ENCODE measurements at regions not wholly inside any gene's neighbourhood (a gene's known extent, or its start where the extent isn't known, plus 50 kb on each side); places are given as distances from the start of the nearest gene placed in this dataset.
"Not testable (repeated sequence)": the region's sequence is repeated elsewhere in the genome, so short reads cannot be mapped to it uniquely, and the experiment has no call there.

DNA sequence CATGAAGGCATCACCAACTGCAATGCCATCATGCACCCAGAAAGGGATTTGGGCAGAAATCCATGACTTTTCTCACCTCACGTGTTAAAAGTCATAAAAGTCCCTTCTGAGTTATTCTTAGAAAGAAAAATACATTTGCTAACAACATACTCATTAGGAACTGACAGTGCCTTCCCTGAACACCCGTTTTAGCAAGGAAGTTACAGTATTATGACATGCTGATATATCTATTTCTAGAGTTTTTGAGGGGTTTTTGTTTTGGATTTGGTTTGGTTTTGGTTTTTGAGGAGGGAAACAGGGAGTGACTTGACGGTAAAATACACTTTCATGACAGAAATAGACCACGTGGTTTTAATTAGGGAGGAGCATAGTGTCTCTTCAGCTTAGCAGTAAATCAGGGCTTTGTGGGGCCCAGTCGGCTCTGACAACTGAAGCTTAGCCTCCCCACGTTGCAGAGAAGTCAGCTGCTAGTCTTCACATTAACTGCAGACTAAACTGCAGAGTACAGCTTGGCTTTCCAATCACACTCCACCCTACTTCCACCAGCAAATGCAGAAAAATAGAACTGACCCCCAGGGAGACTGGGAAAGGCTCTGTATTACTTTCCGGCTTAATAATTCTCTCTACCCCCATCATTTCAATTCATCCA is 141.4 kb downstream of the FAM124B start:
- DNase-seq: no peak

- DNase-seq: no peak
Measured at GRCh38 chr2:224259831-224260230, 142.1 kb downstream of the FAM124B start.

GRCh38 chr2:224258059-224258458 is 143.8 kb downstream of the FAM124B start:
- DNase-seq: no peak

- no peak for DNase-seq
Measured at GRCh38 chr2:224257156-224257555, 144.8 kb downstream of the FAM124B start.

- DNase-seq: no peak
Measured at GRCh38 chr2:224253464-224253863, 148.4 kb downstream of the FAM124B start.

DNA sequence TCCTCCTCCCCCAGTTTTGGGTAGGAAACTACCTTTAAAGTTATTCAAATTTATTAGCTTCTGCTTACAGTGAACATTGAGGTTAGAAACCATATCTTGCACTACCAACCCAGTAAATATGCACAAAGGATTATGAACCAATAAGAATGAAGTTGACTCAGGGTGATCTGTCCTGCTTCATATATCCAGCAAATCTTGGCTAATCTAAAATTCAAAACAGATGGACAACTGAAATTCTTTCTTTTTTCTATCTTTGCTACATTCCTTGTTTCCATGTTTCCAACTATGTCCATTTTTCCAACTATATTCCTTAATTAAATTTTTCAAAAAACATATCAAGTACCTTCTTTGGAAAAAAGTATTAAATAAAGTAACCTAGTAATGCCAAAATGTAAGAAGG is 149.3 kb downstream of the FAM124B start:
- no peak for DNase-seq

DNA sequence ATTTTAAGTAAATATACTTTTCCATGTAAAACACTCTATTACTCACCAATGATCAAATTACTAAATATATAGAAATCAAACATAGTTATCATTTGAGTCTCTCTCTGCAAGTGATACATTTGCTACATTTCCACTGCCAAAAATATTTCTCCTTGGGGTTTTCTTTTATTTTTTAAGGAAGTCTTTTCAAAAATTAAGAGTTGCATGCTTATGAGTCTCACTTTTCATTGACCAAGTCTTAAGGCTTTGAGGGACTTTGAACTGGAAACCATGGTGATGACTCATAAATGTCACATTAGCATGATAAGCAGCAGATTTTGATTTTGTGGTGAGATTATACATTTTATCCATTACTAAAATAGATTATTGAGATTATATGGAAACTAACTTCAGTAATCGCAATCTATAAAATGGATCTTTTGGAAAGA is 152.9 kb downstream of the FAM124B start:
- DNase-seq: no peak

DNA sequence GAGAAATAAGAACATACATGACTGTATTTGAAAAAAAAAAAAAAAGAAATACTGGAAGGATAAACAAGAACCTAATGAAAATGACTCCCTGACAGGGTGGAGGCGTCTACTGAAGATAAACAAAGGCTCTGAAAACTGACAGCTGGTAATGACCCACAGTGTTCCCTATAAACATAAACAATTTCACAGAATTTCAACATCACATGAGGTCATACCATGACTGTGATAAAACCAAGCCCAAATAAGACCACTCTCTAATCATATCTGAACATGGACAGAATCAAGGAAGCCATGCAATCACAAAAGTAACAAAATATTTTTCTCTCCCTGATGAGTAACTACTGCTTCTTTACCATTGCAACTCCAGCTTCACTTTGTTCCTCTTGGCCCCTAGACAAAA is 159.3 kb downstream of the FAM124B start:
- no peak for DNase-seq

GRCh38 chr2:224241812-224242211 is 160.1 kb downstream of the FAM124B start:
- no peak for DNase-seq

GRCh38 chr2:224241001-224241400 is 160.9 kb downstream of the FAM124B start:
- no peak for DNase-seq

DNA sequence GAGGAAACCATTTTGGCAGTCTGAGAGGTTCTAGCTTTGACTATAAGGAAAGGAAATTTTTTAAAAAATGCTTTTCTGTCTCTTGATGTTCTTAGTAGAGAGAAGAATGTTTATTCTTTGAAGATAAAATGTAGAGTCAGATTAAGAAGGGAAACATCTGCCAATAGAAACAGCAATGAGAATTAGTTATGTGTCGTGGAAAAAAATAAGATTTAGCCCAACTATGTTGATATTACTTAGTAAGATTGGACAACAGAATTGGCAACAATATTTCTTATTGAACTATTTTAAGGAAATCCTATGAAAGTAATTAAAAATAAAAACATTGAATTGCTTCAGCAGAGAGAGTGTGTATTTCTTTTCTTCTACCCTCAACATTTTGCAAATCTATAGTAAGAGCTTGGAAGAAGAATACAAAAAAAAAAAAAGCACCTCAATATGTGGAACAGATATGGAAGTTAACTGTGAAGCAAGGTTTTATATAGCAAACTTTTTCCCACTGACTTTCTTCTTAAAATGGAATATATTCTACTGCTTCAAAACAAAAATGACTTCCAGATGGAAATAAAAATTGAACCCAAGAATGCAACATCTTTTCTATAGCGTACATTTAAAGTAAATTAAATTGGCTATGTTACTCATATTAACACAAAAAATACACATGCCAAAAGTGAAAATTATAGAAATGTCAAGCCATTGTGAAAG is 177.9 kb downstream of the FAM124B start:
- no peak for DNase-seq

- no peak for DNase-seq
Measured at GRCh38 chr2:224222974-224223373, 178.9 kb downstream of the FAM124B start.

- no peak for DNase-seq
Measured at GRCh38 chr2:224222291-224222690, 179.6 kb downstream of the FAM124B start.

GRCh38 chr2:224221455-224221913 is 180.4 kb downstream of the FAM124B start:
- no peak for DNase-seq

DNA sequence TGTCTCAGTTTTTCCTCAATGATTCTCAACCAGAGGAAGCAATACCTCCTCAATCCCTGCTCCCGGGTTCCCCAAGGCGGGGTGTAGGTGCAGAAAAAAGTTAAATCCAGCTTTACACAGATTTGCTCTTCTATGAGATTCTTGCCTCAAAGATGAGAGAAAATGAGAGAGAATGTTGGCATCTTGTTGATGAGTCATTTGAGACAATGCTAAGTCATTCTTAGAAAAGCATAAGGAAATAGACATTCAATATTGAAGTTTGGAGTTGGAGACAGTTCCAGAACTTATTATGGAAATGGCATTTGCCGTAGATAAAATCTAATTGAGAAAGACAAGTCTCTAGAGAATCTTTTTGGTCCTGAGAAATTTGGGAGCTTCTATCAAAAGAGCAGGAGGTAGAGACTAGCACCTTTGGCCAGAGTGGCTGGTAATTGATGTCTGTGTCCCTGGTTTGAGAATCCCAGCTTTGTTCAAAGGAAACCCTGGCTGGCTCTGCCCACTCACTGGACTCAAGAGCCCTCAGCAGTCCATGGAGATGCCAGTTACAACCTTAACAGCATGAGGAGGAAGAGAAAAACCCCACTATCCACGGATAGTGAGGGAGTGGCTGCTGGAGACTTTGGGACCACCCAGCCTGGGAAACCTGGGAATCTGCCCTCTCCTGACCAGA is 181.2 kb downstream of the FAM124B start:
- DNase-seq: no peak

DNA sequence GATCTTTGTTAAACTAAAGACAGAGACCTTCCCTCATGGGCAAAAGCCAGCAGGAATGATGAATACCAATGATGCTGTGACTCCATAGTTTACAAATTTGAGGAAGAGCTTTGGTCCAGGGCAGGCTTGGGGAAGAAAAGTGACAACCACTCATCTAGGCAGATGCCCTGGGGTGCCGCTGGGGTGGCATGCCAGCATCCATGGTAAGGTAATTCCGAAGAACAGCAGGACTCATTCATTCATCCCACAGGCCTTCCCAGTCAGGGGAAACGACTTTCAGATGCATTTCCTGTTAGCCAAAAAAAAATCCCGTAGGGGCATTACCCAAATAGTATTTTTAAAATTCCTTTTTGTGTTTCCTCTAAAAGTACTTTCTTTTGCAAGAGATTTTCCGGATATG is 180.7 kb upstream of the SERPINE2 start:
- no peak for DNase-seq

- no peak for DNase-seq
Measured at GRCh38 chr2:224217962-224218347, 178.9 kb upstream of the SERPINE2 start.

DNA sequence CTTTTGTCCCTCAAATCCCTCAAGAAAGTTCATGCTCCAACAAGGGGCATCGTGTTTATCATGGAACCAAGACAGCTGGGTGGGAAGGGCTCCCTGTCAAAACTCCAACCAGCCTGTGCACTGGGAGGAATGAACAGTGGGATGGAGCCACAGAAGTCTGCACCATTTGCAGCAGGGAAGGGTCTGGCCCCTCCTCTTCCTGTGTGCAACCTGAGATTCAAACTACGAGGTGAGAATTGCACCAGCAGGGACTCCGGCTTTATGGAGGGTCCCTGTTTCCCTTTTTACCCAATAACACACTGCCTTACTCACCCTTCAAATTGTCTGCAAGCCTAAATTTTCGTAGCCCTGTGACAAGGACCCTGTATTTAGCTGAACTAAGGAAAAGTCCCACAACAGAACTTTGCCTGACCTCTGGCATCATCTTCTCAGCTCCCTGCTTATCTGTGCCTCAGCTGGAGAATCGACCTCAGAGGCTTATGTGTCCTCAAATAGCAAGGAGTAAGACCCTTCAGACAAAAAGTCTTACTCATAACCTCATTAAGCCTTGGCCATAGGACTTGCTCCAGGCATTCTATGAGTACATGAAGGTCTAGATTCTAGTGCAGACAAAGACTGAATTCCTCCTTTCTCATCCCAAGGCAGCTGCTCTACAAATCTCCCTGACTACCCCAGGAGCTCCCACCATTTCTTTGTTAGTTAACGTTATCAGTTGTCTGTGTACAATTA is 178.3 kb upstream of the SERPINE2 start:
- DNase-seq: no peak

DNA sequence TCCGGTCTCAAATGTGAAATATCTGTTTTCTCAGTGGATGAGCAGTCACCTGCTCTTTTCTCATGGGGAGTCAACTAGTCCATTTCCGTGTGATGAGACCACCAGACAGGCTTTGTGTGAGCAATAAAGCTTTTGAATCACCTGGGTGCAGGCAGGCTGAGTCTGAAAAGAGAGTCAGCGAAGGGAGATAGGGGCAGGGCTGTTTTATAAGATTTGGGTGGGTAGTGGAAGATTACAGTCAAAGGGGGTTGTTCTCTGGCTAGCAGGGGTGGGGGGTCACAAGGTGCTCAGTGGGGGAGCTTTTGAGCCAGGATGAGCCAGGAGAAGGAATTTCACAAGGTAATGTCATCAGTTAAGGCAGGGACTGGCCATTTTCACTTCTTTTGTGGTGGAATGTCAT is 176.5 kb upstream of the SERPINE2 start:
- DNase-seq: not testable (repeated sequence)

DNA sequence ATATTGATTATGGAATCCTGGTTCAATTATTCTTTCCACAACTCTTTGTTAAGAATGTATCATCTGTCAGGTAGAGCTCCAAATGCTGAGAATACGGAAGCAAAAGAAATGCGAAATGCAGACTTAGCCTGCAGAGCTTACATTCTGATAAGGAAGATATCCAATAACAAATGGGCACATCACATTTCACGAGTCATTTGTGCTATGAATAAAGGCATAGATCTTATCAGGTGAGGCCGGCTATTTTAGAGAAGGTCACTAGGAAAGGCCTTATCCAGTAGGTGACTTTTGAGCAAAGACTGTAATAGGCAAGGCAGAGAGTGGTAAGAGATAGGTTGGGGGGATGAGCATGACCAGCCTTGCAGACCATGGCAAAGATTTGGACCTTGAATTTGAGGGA is 174.3 kb upstream of the SERPINE2 start:
- no peak for DNase-seq

DNA sequence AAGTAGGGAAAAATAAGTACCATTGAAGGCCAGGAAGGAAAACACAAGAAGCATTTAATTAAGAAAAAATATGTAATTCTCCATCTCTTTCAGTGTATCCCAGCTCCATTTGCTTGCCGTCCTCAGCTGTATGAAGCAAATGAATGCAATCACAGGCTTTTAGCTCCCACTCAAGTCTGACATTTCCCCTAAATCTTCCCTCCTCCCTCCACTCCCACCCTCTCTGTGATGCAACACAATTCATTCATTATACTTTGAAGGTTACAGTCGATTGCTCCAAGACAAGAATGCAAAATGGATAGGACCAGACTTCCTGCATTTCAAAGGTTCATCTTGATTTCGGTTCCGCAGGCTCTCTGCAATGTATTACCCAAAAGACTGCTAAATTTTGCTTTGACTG is 172.7 kb upstream of the SERPINE2 start:
- DNase-seq: no peak

DNA sequence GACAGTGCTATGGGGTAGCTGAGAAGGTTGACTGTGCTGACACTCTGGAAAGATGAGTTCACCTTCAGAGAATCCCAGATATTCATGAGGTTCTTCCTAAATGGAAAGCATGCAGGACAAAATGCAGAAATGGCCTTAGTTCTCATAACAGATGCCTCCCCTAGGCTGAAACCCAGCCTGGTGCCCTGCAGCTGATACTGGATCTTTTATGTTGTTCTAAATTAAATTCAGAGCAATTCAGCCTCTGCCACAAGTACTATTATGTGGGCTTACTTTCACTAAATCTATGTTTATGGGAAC is 172.0 kb upstream of the SERPINE2 start:
- DNase-seq: no peak

GRCh38 chr2:224210286-224211180 is 171.4 kb upstream of the SERPINE2 start:
- DNase-seq: no peak

Data from NCI-H2081 treated with DMSO at 0.1 percent for 48 hours (cell line).